NCI-H748 (cell line): ENCODE measurements at regions not wholly inside any gene's neighbourhood (a gene's known extent, or its start where the extent isn't known, plus 50 kb on each side); places are given as distances from the start of the nearest gene placed in this dataset.

Experiments used
- DNase-seq: peaks from one replicate; lab custom pipeline; 2025; ENCODE audit not compliant: unreplicated experiment; lab: John Stamatoyannopoulos, UW

GRCh38 chr18:33870059-33870458, 292.0 kb downstream of the ASXL3 start:
- no peak for DNase-seq

- peak; percentile 19 for DNase-seq
Measured at GRCh38 chr18:33866386-33866785, 288.4 kb downstream of the ASXL3 start.

- no peak for DNase-seq
Measured at GRCh38 chr18:33863912-33864311, 285.9 kb downstream of the ASXL3 start.

GRCh38 chr18:33854827-33855139, 276.8 kb downstream of the ASXL3 start:
- DNase-seq = no peak

DNA sequence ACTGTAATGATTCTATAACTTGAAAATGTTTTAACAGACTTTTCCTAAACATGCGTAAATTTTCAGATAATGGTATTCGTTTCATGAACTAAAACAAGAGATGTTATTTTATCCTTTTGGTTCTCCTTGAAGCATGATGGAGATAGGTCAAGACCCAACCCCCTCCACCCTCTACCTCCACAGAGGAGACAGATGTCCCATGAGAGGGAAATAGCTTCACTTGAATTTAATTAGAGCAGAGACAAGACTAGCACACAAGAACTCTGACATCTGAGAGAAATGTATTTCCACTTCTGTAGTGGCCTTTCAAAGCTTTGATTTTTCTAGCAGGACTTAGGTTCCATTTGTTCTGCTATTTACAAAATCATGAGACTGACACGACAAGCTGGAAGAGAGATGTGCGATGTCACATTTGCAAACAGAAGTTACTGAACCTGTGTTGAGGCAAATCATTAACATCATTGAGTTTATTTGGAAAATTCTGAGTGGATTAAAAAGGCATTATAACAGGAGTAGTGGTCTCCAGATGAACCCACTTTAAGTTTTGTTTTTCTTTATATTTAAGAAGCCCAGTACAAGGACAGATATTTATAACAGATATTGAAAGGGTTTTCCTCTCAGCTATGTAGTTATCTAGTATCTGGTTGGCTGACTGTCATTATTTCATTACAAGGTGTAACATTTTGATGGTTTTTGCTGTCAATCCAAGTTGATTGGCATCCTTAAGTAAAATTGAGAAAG, 276.2 kb downstream of the ASXL3 start:
- no peak for DNase-seq

DNA sequence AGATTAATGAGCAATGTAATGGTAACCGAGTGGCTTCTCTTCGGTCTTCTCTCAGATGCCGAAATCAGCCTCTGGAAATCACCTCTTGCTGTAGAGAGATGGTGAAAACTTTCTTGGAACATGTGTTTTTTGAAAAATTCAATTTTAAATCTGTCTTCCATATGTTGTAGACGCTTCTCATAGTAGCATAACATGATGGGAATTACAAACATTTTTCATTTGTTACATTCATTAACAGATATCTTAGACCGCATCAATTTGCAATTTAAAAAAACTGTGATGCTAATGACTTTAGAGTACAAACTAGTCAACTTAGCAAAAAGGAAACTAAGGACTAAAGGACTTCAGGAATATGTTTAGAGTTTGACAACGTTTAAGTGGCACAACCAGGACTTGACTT, 275.2 kb downstream of the ASXL3 start:
- no peak for DNase-seq

DNA sequence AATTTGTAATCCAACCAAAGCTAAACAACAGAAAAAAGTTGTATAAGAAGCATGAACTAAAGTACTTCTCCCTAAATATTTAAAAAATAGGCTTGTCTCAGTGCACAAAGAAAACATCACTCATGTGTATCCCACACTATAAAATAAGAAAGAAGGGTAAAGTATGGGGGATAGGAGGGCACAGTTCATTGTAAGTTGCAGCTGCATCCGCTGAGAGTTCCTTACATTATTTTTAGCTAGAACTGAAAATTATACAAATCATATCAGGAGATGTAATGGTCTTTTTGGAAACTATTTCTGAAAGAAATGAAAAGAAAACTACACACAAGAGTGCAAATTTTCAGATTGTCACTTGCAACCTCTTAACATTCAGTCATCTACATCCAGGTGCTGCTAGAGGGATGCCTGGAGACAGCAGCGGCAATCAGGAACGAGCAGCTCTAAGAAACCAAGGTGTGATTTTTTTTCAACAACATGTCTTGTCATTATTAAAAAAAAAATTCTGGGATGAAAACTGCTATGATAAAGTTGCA, 273.6 kb downstream of the ASXL3 start:
- DNase-seq = no peak

- no peak for DNase-seq
Measured at GRCh38 chr18:33849731-33850130, 271.7 kb downstream of the ASXL3 start.

- DNase-seq = no peak
Measured at GRCh38 chr18:33844232-33844631, 266.2 kb downstream of the ASXL3 start.

DNA sequence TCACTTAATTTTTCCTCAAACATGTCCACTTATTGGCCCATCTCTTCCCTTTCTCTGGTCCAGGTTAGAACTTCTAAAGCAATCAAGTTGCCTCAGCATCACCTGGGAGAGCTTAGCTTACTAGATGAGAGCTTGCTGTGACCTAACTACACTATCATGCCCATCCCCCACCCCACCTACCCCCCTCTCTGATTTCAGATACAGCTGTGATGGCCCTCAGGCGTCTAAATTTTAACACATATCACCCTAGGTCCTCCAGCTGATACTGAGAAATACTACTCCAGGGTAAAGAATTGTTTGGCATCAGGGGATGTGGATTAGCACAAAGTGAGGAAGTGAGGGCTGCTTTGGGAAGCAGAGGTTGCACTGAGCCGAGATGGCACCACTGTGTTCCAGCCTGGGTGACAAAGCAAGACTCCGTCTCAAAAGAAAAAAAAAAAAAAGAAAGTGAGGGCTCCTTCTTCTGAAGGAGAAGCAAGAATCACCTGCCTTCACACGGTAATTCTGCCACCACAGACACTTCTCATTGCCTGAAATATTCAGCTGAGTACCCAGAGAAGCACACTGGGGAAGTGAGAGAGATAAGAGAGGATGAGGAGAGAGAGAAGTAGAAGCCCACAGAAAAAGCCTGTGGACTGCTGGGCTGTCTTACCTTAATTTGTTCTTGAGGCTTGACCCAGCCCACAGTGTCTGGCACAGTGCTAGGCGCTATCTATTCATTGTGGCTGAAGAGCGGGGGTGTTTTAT, 263.4 kb downstream of the ASXL3 start:
- no peak for DNase-seq

DNA sequence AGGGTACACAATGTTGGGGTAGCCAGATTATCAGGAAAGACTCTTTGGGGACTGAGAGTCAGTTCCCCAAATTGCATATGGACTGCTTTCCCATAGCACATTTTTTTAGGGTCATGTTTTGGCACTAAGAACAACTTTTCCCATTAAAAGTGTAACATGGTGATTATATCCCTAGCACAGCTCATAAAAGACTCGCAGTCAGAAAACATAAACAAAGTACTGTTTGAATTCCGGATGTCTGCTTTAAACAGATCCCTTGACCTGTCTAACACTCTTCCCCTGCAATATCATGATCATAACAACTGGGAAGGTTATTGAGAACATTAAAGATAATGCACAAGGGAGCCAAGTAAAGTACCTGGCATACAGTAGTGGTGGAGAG, 262.2 kb downstream of the ASXL3 start:
- DNase-seq = peak; percentile 33

- peak; percentile 93 for DNase-seq
Measured at GRCh38 chr18:33839452-33840211, 261.6 kb downstream of the ASXL3 start.

GRCh38 chr18:33838054-33838453, 260.0 kb downstream of the ASXL3 start:
- DNase-seq = peak; percentile 44

DNA sequence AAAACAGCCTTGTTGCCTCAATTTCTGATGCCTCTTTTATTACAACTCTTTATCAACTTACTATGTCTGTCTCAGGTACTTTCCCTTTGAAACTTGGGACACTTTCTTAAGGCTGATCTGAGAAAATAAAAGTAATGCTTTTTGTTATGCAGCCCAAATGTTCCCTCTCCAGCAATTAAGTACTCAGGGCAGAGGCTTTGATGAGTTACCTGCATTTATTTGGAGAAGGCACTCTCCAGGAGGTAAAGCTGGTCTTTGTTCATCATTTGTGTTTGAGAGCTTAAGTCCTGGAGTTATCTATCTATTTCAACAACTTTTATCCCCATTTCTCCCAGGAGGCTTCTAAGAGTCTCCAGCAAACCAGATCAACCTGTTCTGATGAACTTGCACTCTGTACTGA, 259.2 kb downstream of the ASXL3 start:
- DNase-seq = peak; percentile 91

- peak; percentile 89 for DNase-seq
Measured at GRCh38 chr18:33836564-33836963, 258.5 kb downstream of the ASXL3 start.

- peak; percentile 32 for DNase-seq
Measured at GRCh38 chr18:33835419-33835818, 257.4 kb downstream of the ASXL3 start.

DNA sequence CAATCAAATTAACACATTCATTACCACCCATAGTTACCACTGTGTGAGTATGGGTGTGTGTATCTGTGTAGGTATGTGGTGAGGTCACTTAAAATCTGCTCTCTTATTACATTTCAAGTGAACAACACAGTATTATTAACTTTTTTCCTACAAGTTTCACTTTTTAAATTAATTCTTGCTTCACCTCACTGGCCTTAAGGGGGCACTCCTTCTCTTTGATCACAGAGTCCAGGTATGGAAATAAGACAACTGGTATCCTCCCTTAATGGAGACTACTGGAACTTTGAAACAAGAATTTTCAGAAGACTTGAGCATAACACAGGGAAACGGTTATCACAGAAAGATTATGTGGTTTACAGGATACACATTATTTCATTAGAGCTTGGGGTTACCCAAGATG, 255.8 kb downstream of the ASXL3 start:
- peak; percentile 36 for DNase-seq

DNA sequence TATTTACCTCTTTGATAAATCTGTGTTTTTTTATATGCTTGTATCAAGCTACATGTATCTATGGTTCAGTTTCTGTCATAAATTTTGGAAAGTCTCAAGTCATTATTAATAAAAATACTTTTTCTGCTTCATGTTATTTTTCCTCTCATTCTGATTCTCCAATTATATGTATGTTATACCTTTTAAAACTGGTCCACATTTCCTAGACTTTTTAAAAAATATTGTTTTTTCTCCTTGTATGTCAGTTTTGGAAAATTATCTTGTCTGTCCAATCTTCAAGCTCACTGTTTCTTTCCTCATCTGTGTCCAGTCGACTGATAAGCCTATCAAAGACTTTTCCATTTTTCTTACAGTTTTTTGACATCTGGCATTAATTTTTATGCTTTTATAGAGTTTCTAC, 253.4 kb downstream of the ASXL3 start:
- DNase-seq = no peak

- no peak for DNase-seq
Measured at GRCh38 chr18:33830213-33830612, 252.2 kb downstream of the ASXL3 start.

GRCh38 chr18:33828949-33829348, 250.9 kb downstream of the ASXL3 start:
- peak; percentile 62 for DNase-seq

DNA sequence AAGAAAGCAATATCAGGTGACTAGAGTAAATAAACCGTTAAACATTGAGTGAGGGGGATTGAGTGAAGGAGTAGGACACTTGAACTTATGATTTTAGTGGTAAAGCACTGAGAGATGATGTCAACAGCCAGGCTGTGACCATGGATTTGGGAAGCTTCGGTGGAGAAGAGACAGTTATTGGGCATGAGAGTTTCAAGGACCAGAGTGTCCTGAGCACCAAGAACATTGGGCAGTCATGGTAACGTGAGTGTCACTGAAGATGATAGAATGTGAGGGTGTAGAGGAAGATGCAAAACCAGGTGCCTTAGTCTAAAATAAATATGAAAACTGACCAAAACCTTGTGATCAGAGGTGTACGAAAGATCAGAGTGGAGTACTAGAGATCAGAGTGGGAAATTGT, 248.1 kb downstream of the ASXL3 start:
- DNase-seq = peak; percentile 89

- DNase-seq = no peak
Measured at GRCh38 chr18:33821503-33821902, 243.5 kb downstream of the ASXL3 start.
